ENCODE measurements at regions not wholly inside any gene's neighbourhood (a gene's known extent, or its start where the extent isn't known, plus 50 kb on each side); places are given as distances from the start of the nearest gene placed in this dataset.

DNA sequence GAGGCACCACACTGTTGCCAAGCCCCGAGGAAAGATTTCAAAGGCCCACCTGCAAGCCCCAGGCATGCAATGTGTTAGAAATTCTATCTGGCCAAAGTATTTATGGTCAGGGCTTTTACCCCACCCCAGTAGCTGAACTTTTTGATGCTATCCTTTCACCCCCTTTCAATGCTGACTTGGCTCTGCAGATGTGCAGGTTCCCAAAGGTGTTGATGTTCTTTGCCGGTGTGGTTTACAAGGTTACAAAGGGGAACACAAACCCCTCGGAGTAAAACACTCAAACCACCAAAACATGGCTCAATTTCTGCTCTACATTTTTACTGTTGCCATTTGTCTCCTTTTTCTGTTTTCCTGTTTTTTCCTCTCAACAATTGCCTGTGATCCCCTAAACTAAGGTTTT lies 145.4 kb upstream of the BNIP2 start:
- no peaks in the 10 kb centered on the region for H3K27me3 ChIP-seq (ENCODE audit: low read length)
- no peaks in the 10 kb centered on the region for H4K20me1 ChIP-seq (ENCODE audit: insufficient read depth, low read depth, low read length)
- H3K79me2 ChIP-seq (ENCODE audit: low read length), result no peaks in the 10 kb centered on the region
- H3K9me2 ChIP-seq (replicated peaks; ENCODE audit: insufficient read depth, low read length), result no peaks in the 10 kb centered on the region
- H3K9ac ChIP-seq (ENCODE audit: low read length), result no peak overlapping the region
- DNase-seq, result no peak
- H3K4me2 ChIP-seq (ENCODE audit: low read depth, low read length, poor library complexity, severe bottlenecking), result no peak overlapping the region
- H3K36me3 ChIP-seq (ENCODE audit: insufficient read depth, low read length), result no peaks in the 10 kb centered on the region
- no peak overlapping the region for H3K4me3 ChIP-seq (ENCODE audit: low read length)
- H2AFZ ChIP-seq (ENCODE audit: low read length), result no peak overlapping the region
- no peaks in the 10 kb centered on the region for H3K4me1 ChIP-seq (ENCODE audit: low read length)
- no peak overlapping the region for H3K27ac ChIP-seq (ENCODE audit: low read length)
- H3K9me3 ChIP-seq (ENCODE audit: low read length), result no peaks in the 10 kb centered on the region

DNA sequence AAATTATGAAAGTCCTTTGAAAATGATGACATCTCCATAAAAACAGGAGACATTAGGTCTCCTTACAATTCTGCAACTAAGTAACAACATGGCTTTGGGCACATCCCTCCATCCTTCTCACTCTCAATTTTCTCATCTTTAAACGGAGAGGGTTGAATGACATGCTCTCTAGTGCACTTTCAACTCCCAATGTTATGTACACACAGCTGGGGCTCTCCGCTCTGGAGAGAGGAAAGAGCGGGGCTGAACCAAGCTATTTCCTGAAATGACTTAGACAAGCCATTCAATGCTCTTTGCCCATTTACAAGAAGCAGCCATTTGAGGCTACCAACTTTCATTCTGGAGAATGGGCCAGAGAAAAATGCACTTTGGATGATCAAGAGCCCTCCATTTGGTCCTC lies 144.2 kb upstream of the BNIP2 start:
- H2AFZ ChIP-seq (ENCODE audit: low read length), result no peak overlapping the region
- no peaks in the 10 kb centered on the region for H4K20me1 ChIP-seq (ENCODE audit: insufficient read depth, low read depth, low read length)
- no peaks in the 10 kb centered on the region for H3K9me2 ChIP-seq (replicated peaks; ENCODE audit: insufficient read depth, low read length)
- H3K36me3 ChIP-seq (ENCODE audit: insufficient read depth, low read length), result no peaks in the 10 kb centered on the region
- no peak overlapping the region for H3K4me3 ChIP-seq (ENCODE audit: low read length)
- DNase-seq, result no peak
- H3K9me3 ChIP-seq (ENCODE audit: low read length), result no peaks in the 10 kb centered on the region
- H3K9ac ChIP-seq (ENCODE audit: low read length), result no peak overlapping the region
- no peaks in the 10 kb centered on the region for H3K79me2 ChIP-seq (ENCODE audit: low read length)
- no peak overlapping the region for H3K27ac ChIP-seq (ENCODE audit: low read length)
- no peak overlapping the region for H3K4me2 ChIP-seq (ENCODE audit: low read depth, low read length, poor library complexity, severe bottlenecking)
- no peaks in the 10 kb centered on the region for H3K27me3 ChIP-seq (ENCODE audit: low read length)
- H3K4me1 ChIP-seq (ENCODE audit: low read length), result no peaks in the 10 kb centered on the region

GRCh38 chr15:59830873-59831272 lies 141.8 kb upstream of the BNIP2 start:
- Histone ChIP-seq H3K4me1 (ENCODE audit: low read length) (no peaks in the 10 kb centered on the region), H3K4me3 (ENCODE audit: low read length) (no peak overlapping the region), H3K9ac (ENCODE audit: low read length) (no peak overlapping the region), H3K79me2 (ENCODE audit: low read length) (no peaks in the 10 kb centered on the region), H3K36me3 (ENCODE audit: insufficient read depth, low read length) (no peaks in the 10 kb centered on the region), H4K20me1 (ENCODE audit: insufficient read depth, low read depth, low read length) (no peaks in the 10 kb centered on the region), H3K27ac (ENCODE audit: low read length) (no peak overlapping the region), H3K9me3 (ENCODE audit: low read length) (no peaks in the 10 kb centered on the region), H3K27me3 (ENCODE audit: low read length) (no peaks in the 10 kb centered on the region), H3K9me2 (replicated peaks; ENCODE audit: insufficient read depth, low read length) (no peaks in the 10 kb centered on the region), H2AFZ (ENCODE audit: low read length) (no peak overlapping the region), H3K4me2 (ENCODE audit: low read depth, low read length, poor library complexity, severe bottlenecking) (no peak overlapping the region)
- DNase-seq, result no peak

- no peaks in the 10 kb centered on the region for H3K9me3 ChIP-seq (ENCODE audit: low read length)
- no peak overlapping the region for H3K9ac ChIP-seq (ENCODE audit: low read length)
- no peaks in the 10 kb centered on the region for H3K9me2 ChIP-seq (replicated peaks; ENCODE audit: insufficient read depth, low read length)
- no peak for DNase-seq
- no peak overlapping the region for H3K27ac ChIP-seq (ENCODE audit: low read length)
- H3K4me2 ChIP-seq (ENCODE audit: low read depth, low read length, poor library complexity, severe bottlenecking), result no peak overlapping the region
- H3K4me3 ChIP-seq (ENCODE audit: low read length), result no peak overlapping the region
- no peaks in the 10 kb centered on the region for H3K4me1 ChIP-seq (ENCODE audit: low read length)
- H4K20me1 ChIP-seq (ENCODE audit: insufficient read depth, low read depth, low read length), result no peaks in the 10 kb centered on the region
- H3K27me3 ChIP-seq (ENCODE audit: low read length), result no peaks in the 10 kb centered on the region
- H3K79me2 ChIP-seq (ENCODE audit: low read length), result no peaks in the 10 kb centered on the region
- H2AFZ ChIP-seq (ENCODE audit: low read length), result no peak overlapping the region
- H3K36me3 ChIP-seq (ENCODE audit: insufficient read depth, low read length), result no peaks in the 10 kb centered on the region
Observed at GRCh38 chr15:59830098-59830497, 141.0 kb upstream of the BNIP2 start.

GRCh38 chr15:59828861-59829260 lies 139.7 kb upstream of the BNIP2 start:
- H3K4me1 ChIP-seq (ENCODE audit: low read length), result no peaks in the 10 kb centered on the region
- H3K79me2 ChIP-seq (ENCODE audit: low read length), result no peaks in the 10 kb centered on the region
- H3K9me2 ChIP-seq (replicated peaks; ENCODE audit: insufficient read depth, low read length), result no peaks in the 10 kb centered on the region
- H3K9me3 ChIP-seq (ENCODE audit: low read length), result no peaks in the 10 kb centered on the region
- no peaks in the 10 kb centered on the region for H3K27me3 ChIP-seq (ENCODE audit: low read length)
- H2AFZ ChIP-seq (ENCODE audit: low read length), result no peak overlapping the region
- no peak overlapping the region for H3K4me3 ChIP-seq (ENCODE audit: low read length)
- H3K9ac ChIP-seq (ENCODE audit: low read length), result no peak overlapping the region
- H4K20me1 ChIP-seq (ENCODE audit: insufficient read depth, low read depth, low read length), result no peaks in the 10 kb centered on the region
- H3K4me2 ChIP-seq (ENCODE audit: low read depth, low read length, poor library complexity, severe bottlenecking), result no peak overlapping the region
- DNase-seq, result no peak
- H3K36me3 ChIP-seq (ENCODE audit: insufficient read depth, low read length), result no peaks in the 10 kb centered on the region
- no peak overlapping the region for H3K27ac ChIP-seq (ENCODE audit: low read length)

GRCh38 chr15:59828263-59828662 lies 139.1 kb upstream of the BNIP2 start:
- Histone ChIP-seq H3K9me3 (ENCODE audit: low read length) (no peaks in the 10 kb centered on the region), H3K27ac (ENCODE audit: low read length) (no peak overlapping the region), H2AFZ (ENCODE audit: low read length) (no peak overlapping the region), H3K9ac (ENCODE audit: low read length) (no peak overlapping the region), H3K4me2 (ENCODE audit: low read depth, low read length, poor library complexity, severe bottlenecking) (no peak overlapping the region), H3K4me3 (ENCODE audit: low read length) (no peak overlapping the region), H3K4me1 (ENCODE audit: low read length) (no peaks in the 10 kb centered on the region), H4K20me1 (ENCODE audit: insufficient read depth, low read depth, low read length) (no peaks in the 10 kb centered on the region), H3K27me3 (ENCODE audit: low read length) (no peaks in the 10 kb centered on the region), H3K36me3 (ENCODE audit: insufficient read depth, low read length) (no peaks in the 10 kb centered on the region), H3K79me2 (ENCODE audit: low read length) (no peaks in the 10 kb centered on the region), H3K9me2 (replicated peaks; ENCODE audit: insufficient read depth, low read length) (no peaks in the 10 kb centered on the region)
- no peak for DNase-seq

DNA sequence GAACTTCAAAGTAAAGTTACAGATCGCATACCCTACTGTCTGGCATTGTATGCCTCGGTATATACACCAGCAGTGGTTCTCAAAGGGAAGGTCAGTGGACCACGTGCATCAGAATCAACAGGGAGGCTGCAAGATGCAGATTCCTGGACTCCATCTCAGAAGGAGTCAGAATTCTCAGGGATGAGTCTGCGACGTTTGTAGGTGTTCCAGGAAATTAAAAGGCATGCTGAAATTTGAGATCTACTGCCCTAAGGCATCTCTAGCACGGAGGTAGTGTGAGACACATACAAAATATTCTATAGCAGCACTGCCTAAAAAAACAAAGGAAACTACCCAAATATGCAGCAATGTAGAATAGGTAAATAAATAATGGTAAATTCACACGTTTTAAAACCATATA lies 136.8 kb upstream of the BNIP2 start:
- no peak overlapping the region for H3K4me2 ChIP-seq (ENCODE audit: low read depth, low read length, poor library complexity, severe bottlenecking)
- no peaks in the 10 kb centered on the region for H3K4me1 ChIP-seq (ENCODE audit: low read length)
- H3K36me3 ChIP-seq (ENCODE audit: insufficient read depth, low read length), result no peaks in the 10 kb centered on the region
- H4K20me1 ChIP-seq (ENCODE audit: insufficient read depth, low read depth, low read length), result no peaks in the 10 kb centered on the region
- H3K4me3 ChIP-seq (ENCODE audit: low read length), result no peak overlapping the region
- no peaks in the 10 kb centered on the region for H3K79me2 ChIP-seq (ENCODE audit: low read length)
- H3K27me3 ChIP-seq (ENCODE audit: low read length), result no peaks in the 10 kb centered on the region
- H3K9me3 ChIP-seq (ENCODE audit: low read length), result no peaks in the 10 kb centered on the region
- DNase-seq, result no peak
- no peaks in the 10 kb centered on the region for H3K9me2 ChIP-seq (replicated peaks; ENCODE audit: insufficient read depth, low read length)
- no peak overlapping the region for H3K9ac ChIP-seq (ENCODE audit: low read length)
- H2AFZ ChIP-seq (ENCODE audit: low read length), result no peak overlapping the region
- H3K27ac ChIP-seq (ENCODE audit: low read length), result no peak overlapping the region

GRCh38 chr15:59821286-59821685 lies 132.2 kb upstream of the BNIP2 start:
- Histone ChIP-seq H3K36me3 (ENCODE audit: insufficient read depth, low read length) (no peaks in the 10 kb centered on the region), H3K4me1 (ENCODE audit: low read length) (no peaks in the 10 kb centered on the region), H2AFZ (ENCODE audit: low read length) (no peak overlapping the region), H3K27ac (ENCODE audit: low read length) (no peak overlapping the region), H3K4me2 (ENCODE audit: low read depth, low read length, poor library complexity, severe bottlenecking) (no peak overlapping the region), H3K27me3 (ENCODE audit: low read length) (no peaks in the 10 kb centered on the region), H3K9me3 (ENCODE audit: low read length) (no peaks in the 10 kb centered on the region), H3K9me2 (replicated peaks; ENCODE audit: insufficient read depth, low read length) (no peaks in the 10 kb centered on the region), H3K9ac (ENCODE audit: low read length) (no peak overlapping the region), H3K4me3 (ENCODE audit: low read length) (no peak overlapping the region), H3K79me2 (ENCODE audit: low read length) (no peaks in the 10 kb centered on the region), H4K20me1 (ENCODE audit: insufficient read depth, low read depth, low read length) (no peaks in the 10 kb centered on the region)
- no peak for DNase-seq

DNA sequence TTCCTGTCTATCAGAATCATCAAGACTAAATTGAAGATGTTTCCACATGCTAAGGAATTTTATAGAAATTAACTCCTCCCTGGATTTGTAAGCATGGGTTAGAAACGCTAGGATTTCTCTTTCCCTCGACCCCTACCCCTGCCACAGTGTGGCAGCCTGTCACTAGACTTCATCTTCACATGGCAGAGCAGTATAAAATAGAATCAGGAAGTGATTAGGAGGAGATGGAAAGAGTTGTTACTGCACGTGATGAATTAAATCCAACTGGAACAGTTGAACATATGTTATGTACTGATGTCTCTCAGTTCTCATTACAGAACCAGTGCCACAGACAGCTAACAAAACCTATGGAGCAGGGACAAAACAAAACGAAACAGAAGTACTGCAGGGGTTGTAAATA lies 130.0 kb upstream of the BNIP2 start:
- no peaks in the 10 kb centered on the region for H4K20me1 ChIP-seq (ENCODE audit: insufficient read depth, low read depth, low read length)
- no peak for DNase-seq
- H3K4me3 ChIP-seq (ENCODE audit: low read length), result no peak overlapping the region
- H3K9ac ChIP-seq (ENCODE audit: low read length), result no peak overlapping the region
- H3K79me2 ChIP-seq (ENCODE audit: low read length), result no peaks in the 10 kb centered on the region
- H3K9me2 ChIP-seq (replicated peaks; ENCODE audit: insufficient read depth, low read length), result no peaks in the 10 kb centered on the region
- no peak overlapping the region for H3K27ac ChIP-seq (ENCODE audit: low read length)
- no peaks in the 10 kb centered on the region for H3K36me3 ChIP-seq (ENCODE audit: insufficient read depth, low read length)
- H3K9me3 ChIP-seq (ENCODE audit: low read length), result no peaks in the 10 kb centered on the region
- no peak overlapping the region for H2AFZ ChIP-seq (ENCODE audit: low read length)
- H3K27me3 ChIP-seq (ENCODE audit: low read length), result no peaks in the 10 kb centered on the region
- no peaks in the 10 kb centered on the region for H3K4me1 ChIP-seq (ENCODE audit: low read length)
- H3K4me2 ChIP-seq (ENCODE audit: low read depth, low read length, poor library complexity, severe bottlenecking), result no peak overlapping the region

Data from Karpas-422 (cell line).